ENCODE measurements at regions not wholly inside any gene's neighbourhood (a gene's known extent, or its start where the extent isn't known, plus 50 kb on each side); places are given as distances from the start of the nearest gene placed in this dataset.

DNA sequence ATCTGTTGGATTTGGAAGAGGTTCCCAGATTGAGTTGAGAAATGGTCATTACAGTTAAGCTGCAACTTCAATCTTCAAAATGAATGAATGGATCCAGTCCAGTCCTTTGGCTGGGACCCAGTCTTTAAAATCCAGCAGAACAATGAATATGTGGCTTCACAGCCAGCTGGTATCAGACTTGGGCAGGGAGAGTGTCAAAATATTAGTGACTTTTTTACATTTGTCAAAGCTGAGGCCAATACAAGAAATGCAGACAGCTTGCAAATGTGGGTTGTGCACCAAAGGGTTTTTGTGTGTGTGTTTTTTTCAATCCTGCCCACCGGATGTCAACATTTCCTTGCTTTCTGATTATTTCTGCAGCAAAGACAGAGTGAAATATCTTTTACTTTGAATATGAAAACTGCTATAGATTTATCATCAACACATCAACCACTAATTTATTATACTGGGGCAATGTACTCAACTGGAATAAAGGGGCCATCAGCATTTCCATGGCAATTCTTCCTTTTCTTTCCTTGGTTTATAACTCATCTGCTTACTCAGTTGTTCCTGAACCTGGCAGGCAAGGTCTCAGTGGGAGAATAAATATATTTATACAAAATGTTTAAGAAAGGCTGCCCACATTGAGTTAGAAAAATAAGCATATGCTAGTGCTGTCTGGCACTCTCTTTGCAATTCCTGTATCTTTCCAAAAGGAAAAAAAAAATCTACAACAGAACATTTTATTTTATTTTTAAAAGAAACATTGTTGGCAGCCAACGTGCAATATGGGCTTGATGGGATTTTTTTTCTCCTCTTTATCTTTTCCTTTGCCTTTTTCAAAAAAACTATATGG lies 491.6 kb upstream of the C1orf87 start:
- TF ChIP-seq CTCF (IDR thresholded peaks at IDR 0.05) = no peak
- TF ChIP-seq POLR2A (IDR thresholded peaks at IDR 0.05) = no peak

Measured in thyroid gland (tissue), 4 donors.